K562 (cell line): ENCODE measurements at regions not wholly inside any gene's neighbourhood (a gene's known extent, or its start where the extent isn't known, plus 50 kb on each side); places are given as distances from the start of the nearest gene placed in this dataset.

Experiments used
- ATAC-seq: fragments of 200-7000 bp; cut with Tn5 transposase; 3 replicates; pipeline ENCODE4 v1.9.1; 2020; ENCODE audit warnings: moderate library complexity
- BruUV-seq: library from RNA; stranded (reverse); fragments of 400-500 nt; replicated peaks from 2 replicates; lab custom pipeline; 2021; lab: Mats Ljungman, UMichigan
- CTCF ChIA-PET: fragments of 300-600 bp; formaldehyde crosslinking; extraction: SDS; loops from one replicate; lab custom pipeline; 2021; ENCODE audit warnings: low intra/inter-chr PET ratio; lab: Yijun Ruan, JAX
- POLR2A ChIA-PET: fragments of 300-600, 350-650 bp; sonication (Branson Sonifier 250); formaldehyde crosslinking; extraction: SDS; loops from one replicate; lab custom pipeline; 2021; ENCODE audit warnings: antibody characterized with exemption, inconsistent platforms; lab: Yijun Ruan, JAX
- DNase-seq, 4 experiments: peaks; one replicate each; pipeline versions ENCODE4 v3.0.0 to v3.0.0-alpha.2; 2011 to 2018; ENCODE audit warnings: low spot score in 3 of 4, mixed read lengths in 3 of 4; ENCODE audit errors: extremely low read depth in 1 of 4
- FAIRE-seq: peaks from 2 replicates; lab custom pipeline; 2011; peaks lifted over from hg19 to GRCh38; lab: Jason Lieb, UNC
- H2AFZ ChIP-seq: 2 replicates; pipeline ENCODE4 v1.6.0; 2011; ENCODE audit warnings: low read depth, low read length, control low read depth, inconsistent platforms
- H3K27ac ChIP-seq: fragments of 200-600 bp; 3 replicates; pipeline ENCODE4 v1.8.0; 2011; ENCODE audit warnings: low read depth, mild to moderate bottlenecking, control low read depth, inconsistent platforms, low read length, moderate library complexity, mixed read lengths; ENCODE audit errors: extremely low read depth
- H3K27me3 ChIP-seq, 2 experiments: fragments of 300-600 bp in 1 of 2; 2 replicates in 1 of 2; 3 replicates in 1 of 2; pipeline versions ENCODE4 v1.6.0 to v1.8.0; 2011; ENCODE audit warnings: inconsistent platforms in 2 of 2, low read length in 2 of 2, mild to moderate bottlenecking in 1 of 2, mixed read lengths in 1 of 2, moderate library complexity in 1 of 2; ENCODE audit not compliant: control insufficient read depth in 2 of 2, insufficient read depth in 2 of 2
- H3K36me3 ChIP-seq: fragments of 300-600 bp; 3 replicates; pipeline ENCODE4 v1.8.0; 2011; ENCODE audit warnings: mild to moderate bottlenecking, low read length, inconsistent platforms; ENCODE audit not compliant: control insufficient read depth, insufficient read depth
- H3K4me1 ChIP-seq, 2 experiments: fragments of 200-600 bp in 1 of 2; replicated peaks in 1 of 2; 2 replicates in 1 of 2; 3 replicates in 1 of 2; pipeline versions ENCODE4 v1.5.1 to v1.8.0; 2011; ENCODE audit warnings: inconsistent platforms in 2 of 2, low read length in 2 of 2, mild to moderate bottlenecking in 1 of 2, mixed read lengths in 1 of 2, moderate library complexity in 1 of 2; ENCODE audit not compliant: control insufficient read depth in 2 of 2, insufficient read depth in 2 of 2
- H3K4me2 ChIP-seq: 2 replicates; pipeline ENCODE4 v1.6.1; 2011; ENCODE audit warnings: low read length, control low read depth, inconsistent platforms, mixed read lengths; ENCODE audit not compliant: insufficient read depth
- H3K4me3 ChIP-seq: fragments of 200-600 bp; sonication (generic), shearing (Covaris generic); 2 replicates; pipeline ENCODE4 v1.5.1; 2016; ENCODE audit warnings: control low read depth, inconsistent platforms
- H3K79me2 ChIP-seq: fragments of 200-600 bp; 3 replicates; pipeline ENCODE4 v1.8.0; 2011; ENCODE audit warnings: low read length, inconsistent platforms; ENCODE audit not compliant: control insufficient read depth, insufficient read depth
- H3K9ac ChIP-seq, 2 experiments: 2 replicates each; pipeline versions ENCODE4 v1.6.0 to v1.6.1; 2011; ENCODE audit warnings: low read depth in 2 of 2, low read length in 2 of 2, control low read depth in 1 of 2, inconsistent platforms in 1 of 2, mild to moderate bottlenecking in 1 of 2, mixed read lengths in 1 of 2; ENCODE audit not compliant: insufficient read depth in 1 of 2
- H3K9me1 ChIP-seq: one replicate; pipeline ENCODE4 v1.6.0; 2011; ENCODE audit warnings: inconsistent platforms, mild to moderate bottlenecking, low read length, moderate library complexity; ENCODE audit not compliant: control insufficient read depth, insufficient read depth
- H3K9me3 ChIP-seq: replicated peaks from 2 replicates; pipeline ENCODE4 v1.5.1; 2011; ENCODE audit warnings: low read depth, low read length, inconsistent platforms; ENCODE audit not compliant: control insufficient read depth, insufficient read depth
- H4K20me1 ChIP-seq: replicated peaks from 2 replicates; pipeline ENCODE4 v1.6.1; 2011; ENCODE audit warnings: low read length, inconsistent platforms, mixed read lengths; ENCODE audit not compliant: control insufficient read depth, insufficient read depth
- ARNT ChIP-seq, 2 experiments: fragments of 450-650 bp; IDR thresholded peaks; 2 replicates each; pipeline ENCODE4 v1.6.1; 2016; ENCODE audit warnings: mild to moderate bottlenecking in 1 of 2
- FOXK2 ChIP-seq, 2 experiments: fragments of 450-650 bp; IDR thresholded peaks in 1 of 2; conservative IDR thresholded peaks in 1 of 2; 2 replicates each; pipeline ENCODE4 v1.6.1; 2016; ENCODE audit warnings: low read depth in 2 of 2, mild to moderate bottlenecking in 1 of 2
- MITF ChIP-seq: IDR thresholded peaks from 2 replicates; pipeline ENCODE4 v1.6.1; 2014; ENCODE audit warnings: antibody characterized with exemption
- NFIC ChIP-seq: fragments of 450-650 bp; IDR thresholded peaks from 2 replicates; pipeline ENCODE4 v1.6.1; 2017; ENCODE audit warnings: mild to moderate bottlenecking, inconsistent platforms
- RREB1 ChIP-seq: fragments of 250-450 bp; sonication (Bioruptor Pico); IDR thresholded peaks from 2 replicates; pipeline ENCODE4 v1.4.0; 2020
- SMAD3 ChIP-seq: fragments of 450-650 bp; formaldehyde crosslinking; conservative IDR thresholded peaks from 2 replicates; pipeline ENCODE4 v1.4.0; 2020; ENCODE audit warnings: mild to moderate bottlenecking
- SP1 ChIP-seq: sonication (generic); formaldehyde crosslinking; IDR thresholded peaks from 2 replicates; pipeline ENCODE4 v1.8.1; 2022; ENCODE audit warnings: mild to moderate bottlenecking, missing genetic modification reagents
- XRCC5 ChIP-seq: fragments of 200-400 bp; formaldehyde crosslinking; IDR thresholded peaks from 2 replicates; pipeline ENCODE4 v1.6.1; 2017; ENCODE audit warnings: low read depth, mild to moderate bottlenecking, low read length
- ZFP36 ChIP-seq: fragments of 150-350 bp; IDR thresholded peaks from 2 replicates; pipeline ENCODE4 v1.6.1; 2018; ENCODE audit warnings: low read length, low read depth; ENCODE audit not compliant: partially characterized antibody
- ZNF511 ChIP-seq: sonication (generic); formaldehyde crosslinking; IDR thresholded peaks from 2 replicates; pipeline ENCODE4 v1.8.0; 2022; ENCODE audit warnings: mild to moderate bottlenecking, missing genetic modification reagents
- ZNF740 ChIP-seq, 3 experiments: fragments of 200-800 bp in 1 of 3; sonication (Bioruptor generic) in 1 of 3; sonication (generic) in 1 of 3; formaldehyde crosslinking in 1 of 3; IDR thresholded peaks; 2 replicates each; pipeline versions ENCODE4 v1.6.1 to v1.8.0; 2016 to 2022; ENCODE audit warnings: mild to moderate bottlenecking in 2 of 3, missing compliant biosample characterization in 2 of 3, missing genetic modification characterization in 2 of 3, missing genetic modification reagents in 1 of 3
- ZNF76 ChIP-seq: fragments of 250-450 bp; sonication (Bioruptor Pico); IDR thresholded peaks from 2 replicates; pipeline ENCODE4 v1.4.0; 2020; ENCODE audit warnings: mild to moderate bottlenecking, moderate library complexity, borderline replicate concordance
- WGBS: fragments of 100-300 bp; shearing (Covaris generic); methylation state at CpG from one replicate; pipeline ENCODE4 v1.1.6; 2016; ENCODE audit warnings: low coverage, mixed read lengths; ENCODE audit not compliant: insufficient coverage; ENCODE audit errors: missing lambda C conversion rate; 5-methylcytosine and 5-hydroxymethylcytosine counted together
- in situ Hi-C: fragments of 300-500 bp; cut with MboI; formaldehyde crosslinking; loops from 4 replicates; pipeline ENCODE4 v1.15.0; 2018; ENCODE audit warnings: inconsistent platforms, mixed read lengths
- intact Hi-C: fragments of 100-400 bp; cut with micrococcal nuclease; formaldehyde crosslinking; loops from 2 replicates; pipeline ENCODE4 v1.14.2; 2022

- no TSS peak for BruUV-seq
- TF ChIP-seq SP1 (CRISPR knock-in tag), result no peak
- no peak for TF ChIP-seq MITF
- no peak for TF ChIP-seq ARNT (IDR thresholded peaks at IDR 0.05)
- no peak for TF ChIP-seq RREB1 (CRISPR knock-in tag)
- no peak for TF ChIP-seq ZNF76
- no peak for TF ChIP-seq FOXK2 (conservative IDR thresholded peaks at IDR 0.05 in 1 of 2, IDR thresholded peaks at IDR 0.05 in 1 of 2; ENCODE audit: low read depth in 2 of 2)
- no peak for TF ChIP-seq SMAD3
- TF ChIP-seq ZNF511 (CRISPR knock-in tag), result no peak
- TF ChIP-seq NFIC, result no peak
- TF ChIP-seq ZFP36, result no peak
- no peak for TF ChIP-seq ZNF740 (CRISPR knock-in tag; IDR thresholded peaks at IDR 0.05)
- no peak for TF ChIP-seq ZNF740 (tag; IDR thresholded peaks at IDR 0.05)
- no peak for TF ChIP-seq XRCC5
Observed at GRCh38 chr3:75396316-75396802, 267.8 kb upstream of the FRG2C start.

More at GRCh38 chr3:75396316-75396802, 267.8 kb upstream of the FRG2C start:
- ChIA-PET CTCF (no interaction called here), POLR2A (no interaction called here)
- H3K9me3 ChIP-seq, result no peaks in the 10 kb centered on the region
- no peaks in the 10 kb centered on the region for H3K36me3 ChIP-seq
- H3K4me1 ChIP-seq, result peaks cover 0 to 4% of the 10 kb centered on the region in 2 experiments; a peak in 3 of 5 replicates
- no peaks in the 10 kb centered on the region for H3K79me2 ChIP-seq
- ATAC-seq, result no peak
- no peak overlapping the region for H3K27ac ChIP-seq
- WGBS, result 43% methylated on average over 14 of the region's 29 CpGs
- FAIRE-seq, result no peak
- H3K4me3 ChIP-seq, result no peak overlapping the region
- DNase-seq, result no peak
- H4K20me1 ChIP-seq, result no peaks in the 10 kb centered on the region
- no peaks in the 10 kb centered on the region for H3K9me1 ChIP-seq
- H3K27me3 ChIP-seq, result no peaks in the 10 kb centered on the region
- no peak overlapping the region for H2AFZ ChIP-seq
- H3K4me2 ChIP-seq, result no peak overlapping the region
- intact Hi-C loops, result no loop called here
- no peak overlapping the region for H3K9ac ChIP-seq
- in situ Hi-C loops, result no loop called here
